ENCODE measurements at regions not wholly inside any gene's neighbourhood (a gene's known extent, or its start where the extent isn't known, plus 50 kb on each side); places are given as distances from the start of the nearest gene placed in this dataset.
A peak's percentile ranks its signal among the peaks of the same experiment; 100 is the strongest.

DNA sequence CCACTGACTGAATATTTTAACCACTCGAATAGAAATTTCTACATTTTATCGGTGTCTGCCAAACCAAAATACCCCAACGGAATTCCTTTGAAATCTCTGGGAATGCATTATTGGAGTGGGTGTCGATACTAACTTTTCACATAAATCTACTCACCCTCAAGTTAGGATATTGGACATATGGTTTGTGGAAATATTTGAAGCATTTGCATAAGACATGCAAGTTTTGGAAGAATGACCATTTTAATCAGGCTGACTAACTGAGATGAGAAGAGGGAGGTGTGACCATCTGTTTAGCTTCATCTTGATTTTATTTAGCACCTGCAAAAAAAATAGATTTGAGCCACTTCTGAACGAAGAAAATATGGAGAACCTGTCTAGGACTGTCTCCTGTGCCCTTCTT, 61.2 kb downstream of the KLF6 start:
- Histone ChIP-seq H3K36me3 (ENCODE audit: insufficient read depth, low read length, poor library complexity, severe bottlenecking) (no peaks in the 10 kb centered on the region), H3K4me1 (ENCODE audit: insufficient read depth, low read length, poor library complexity, severe bottlenecking) (peaks cover 7% of the 10 kb centered on the region), H3K4me3 (ENCODE audit: low read depth, low read length, poor library complexity, severe bottlenecking) (no peak overlapping the region), H3K9me3 (ENCODE audit: low read depth, low read length, poor library complexity, severe bottlenecking) (no peaks in the 10 kb centered on the region), H3K27me3 (replicated peaks; ENCODE audit: insufficient read depth, low read depth, low read length, poor library complexity) (no peaks in the 10 kb centered on the region), H3K27ac (ENCODE audit: low read depth, low read length, poor library complexity, severe bottlenecking) (no peak overlapping the region)
- ChIA-PET CTCF (no interaction called here), POLR2A (ENCODE audit: low non-redundant PET) (no interaction called here)
- BruUV-seq (replicated peaks): no TSS peak
- TF ChIP-seq EZH2 (IDR thresholded peaks at IDR 0.05; ENCODE audit: borderline replicate concordance, low read depth, low read length, poor library complexity, severe bottlenecking): no peak
- TF ChIP-seq, protein P1, sequence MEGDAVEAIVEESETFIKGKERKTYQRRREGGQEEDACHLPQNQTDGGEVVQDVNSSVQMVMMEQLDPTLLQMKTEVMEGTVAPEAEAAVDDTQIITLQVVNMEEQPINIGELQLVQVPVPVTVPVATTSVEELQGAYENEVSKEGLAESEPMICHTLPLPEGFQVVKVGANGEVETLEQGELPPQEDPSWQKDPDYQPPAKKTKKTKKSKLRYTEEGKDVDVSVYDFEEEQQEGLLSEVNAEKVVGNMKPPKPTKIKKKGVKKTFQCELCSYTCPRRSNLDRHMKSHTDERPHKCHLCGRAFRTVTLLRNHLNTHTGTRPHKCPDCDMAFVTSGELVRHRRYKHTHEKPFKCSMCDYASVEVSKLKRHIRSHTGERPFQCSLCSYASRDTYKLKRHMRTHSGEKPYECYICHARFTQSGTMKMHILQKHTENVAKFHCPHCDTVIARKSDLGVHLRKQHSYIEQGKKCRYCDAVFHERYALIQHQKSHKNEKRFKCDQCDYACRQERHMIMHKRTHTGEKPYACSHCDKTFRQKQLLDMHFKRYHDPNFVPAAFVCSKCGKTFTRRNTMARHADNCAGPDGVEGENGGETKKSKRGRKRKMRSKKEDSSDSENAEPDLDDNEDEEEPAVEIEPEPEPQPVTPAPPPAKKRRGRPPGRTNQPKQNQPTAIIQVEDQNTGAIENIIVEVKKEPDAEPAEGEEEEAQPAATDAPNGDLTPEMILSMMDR (conservative IDR thresholded peaks at IDR 0.05; ENCODE audit: low read depth, low read length): no peak
- intact Hi-C loops (cut with micrococcal nuclease; ENCODE audit: unreplicated experiment): no loop called here
- no peak for DNase-seq (ENCODE audit: low spot score)

DNA sequence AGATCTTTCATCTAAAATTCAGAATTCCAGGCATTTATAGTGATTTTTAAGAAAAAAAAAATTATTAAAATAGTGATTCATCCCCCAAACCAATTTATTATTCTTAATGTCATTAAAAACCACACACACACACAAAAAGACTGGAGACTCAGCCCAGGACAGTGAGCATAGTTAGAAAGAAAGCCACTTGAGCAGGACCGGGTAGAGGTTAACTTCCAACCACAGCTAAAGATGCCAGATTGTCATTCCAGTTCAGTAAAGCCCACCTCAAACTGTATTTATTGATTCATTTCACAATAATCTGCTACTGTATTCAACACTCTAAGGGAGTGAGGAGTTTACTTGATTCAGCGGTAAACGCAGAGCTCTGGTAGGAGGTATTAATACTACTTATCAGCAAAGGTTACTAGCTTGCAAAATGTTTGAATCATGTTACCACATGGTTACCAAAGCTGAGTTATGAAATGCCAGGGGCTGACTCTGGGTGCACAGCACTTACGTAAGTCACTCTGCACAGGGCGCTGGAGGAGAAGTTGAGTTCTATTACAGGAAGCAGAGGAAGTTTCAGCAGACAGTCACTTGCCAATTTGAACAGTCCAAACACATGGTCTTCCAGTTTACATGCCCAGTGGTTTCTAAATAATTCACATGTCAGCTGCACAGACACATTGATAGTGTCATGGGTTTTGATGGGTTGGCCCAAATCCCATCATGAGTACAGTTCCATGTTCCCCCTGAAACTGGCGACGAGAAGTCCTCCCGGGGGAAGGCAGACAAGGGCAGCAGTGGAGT, 64.6 kb downstream of the KLF6 start:
- Histone ChIP-seq H3K4me3 (ENCODE audit: low read depth, low read length, poor library complexity, severe bottlenecking) (no peak overlapping the region), H3K27me3 (replicated peaks; ENCODE audit: insufficient read depth, low read depth, low read length, poor library complexity) (no peaks in the 10 kb centered on the region), H3K27ac (ENCODE audit: low read depth, low read length, poor library complexity, severe bottlenecking) (no peak overlapping the region), H3K36me3 (ENCODE audit: insufficient read depth, low read length, poor library complexity, severe bottlenecking) (no peaks in the 10 kb centered on the region), H3K9me3 (ENCODE audit: low read depth, low read length, poor library complexity, severe bottlenecking) (no peaks in the 10 kb centered on the region), H3K4me1 (ENCODE audit: insufficient read depth, low read length, poor library complexity, severe bottlenecking) (peaks cover 7% of the 10 kb centered on the region)
- DNase-seq (ENCODE audit: low spot score): peak; percentile 16
- no peak for TF ChIP-seq EZH2 (IDR thresholded peaks at IDR 0.05; ENCODE audit: borderline replicate concordance, low read depth, low read length, poor library complexity, severe bottlenecking)
- TF ChIP-seq, protein P1 (conservative IDR thresholded peaks at IDR 0.05; ENCODE audit: low read depth, low read length): no peak
- intact Hi-C loops (cut with micrococcal nuclease; ENCODE audit: unreplicated experiment): no loop called here
- no TSS peak for BruUV-seq (replicated peaks)
- ChIA-PET CTCF (no interaction called here), POLR2A (ENCODE audit: low non-redundant PET) (no interaction called here)

DNA sequence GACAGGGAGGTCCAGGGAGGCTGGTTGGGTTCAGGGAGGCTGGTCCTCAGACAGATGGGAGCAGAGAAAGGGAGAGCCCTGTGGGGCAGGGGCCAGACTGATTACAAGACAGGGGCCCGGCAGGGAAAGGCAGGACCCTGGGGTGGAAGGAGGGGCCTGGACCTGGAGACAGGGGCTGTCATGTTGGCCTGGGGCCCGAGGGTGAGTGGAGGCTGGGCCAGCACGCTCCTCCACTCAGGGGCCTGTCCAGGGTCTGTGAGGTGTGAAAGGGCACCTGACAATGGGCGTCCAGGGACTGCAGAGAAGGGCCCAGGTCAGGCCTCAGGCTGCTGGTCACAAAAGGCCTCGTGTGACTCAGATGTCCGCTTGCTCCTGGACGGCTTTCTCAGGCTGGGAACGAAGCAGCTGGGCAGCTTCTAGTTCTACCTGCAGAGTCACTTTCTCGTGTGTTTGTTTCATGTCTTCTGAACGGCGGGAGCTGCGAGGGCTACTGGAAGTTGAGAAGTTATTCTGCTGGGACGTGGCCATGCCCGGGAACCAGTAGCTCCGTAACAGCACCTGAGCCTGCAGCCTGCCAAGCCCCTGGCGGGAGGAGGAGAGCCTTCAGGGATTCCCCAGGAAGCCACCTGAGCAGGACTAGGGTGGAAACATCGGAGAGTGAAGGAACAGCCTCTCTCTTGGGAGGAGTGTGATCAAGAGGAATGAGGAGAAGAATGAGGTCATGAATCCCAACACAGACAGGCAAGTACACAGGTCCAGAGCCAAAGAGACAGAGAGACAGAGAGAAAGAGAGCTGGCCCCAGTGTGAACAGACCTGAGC, 65.8 kb downstream of the KLF6 start:
- ChIA-PET POLR2A (ENCODE audit: low non-redundant PET) (no interaction called here), CTCF (no interaction called here)
- Histone ChIP-seq H3K27me3 (replicated peaks; ENCODE audit: insufficient read depth, low read depth, low read length, poor library complexity) (no peaks in the 10 kb centered on the region), H3K4me1 (ENCODE audit: insufficient read depth, low read length, poor library complexity, severe bottlenecking) (peaks cover 14% of the 10 kb centered on the region), H3K27ac (ENCODE audit: low read depth, low read length, poor library complexity, severe bottlenecking) (no peak overlapping the region), H3K36me3 (ENCODE audit: insufficient read depth, low read length, poor library complexity, severe bottlenecking) (no peaks in the 10 kb centered on the region), H3K4me3 (ENCODE audit: low read depth, low read length, poor library complexity, severe bottlenecking) (no peak overlapping the region), H3K9me3 (ENCODE audit: low read depth, low read length, poor library complexity, severe bottlenecking) (no peaks in the 10 kb centered on the region)
- intact Hi-C loops (cut with micrococcal nuclease; ENCODE audit: unreplicated experiment): no loop called here
- BruUV-seq (replicated peaks): no TSS peak
- TF ChIP-seq, protein P1 (conservative IDR thresholded peaks at IDR 0.05; ENCODE audit: low read depth, low read length): no peak
- TF ChIP-seq EZH2 (IDR thresholded peaks at IDR 0.05; ENCODE audit: borderline replicate concordance, low read depth, low read length, poor library complexity, severe bottlenecking): no peak
- DNase-seq (ENCODE audit: low spot score): no peak

All from A673 (cell line).